Fibroblast of mammary gland (primary cell): ENCODE measurements at regions not wholly inside any gene's neighbourhood (a gene's known extent, or its start where the extent isn't known, plus 50 kb on each side); places are given as distances from the start of the nearest gene placed in this dataset.

Experiments
- DNase-seq: peaks from one replicate; pipeline ENCODE4 v3.0.0-alpha.2; 2010; ENCODE audit warnings: low read depth
- H3K4me3 ChIP-seq: 2 replicates; pipeline ENCODE4 v1.5.1; 2011; ENCODE audit warnings: low read depth, mild to moderate bottlenecking, low read length, moderate library complexity; ENCODE audit not compliant: control insufficient read depth
- TF ChIP-seq, protein P1 (sequence below): conservative IDR thresholded peaks from 2 replicates; pipeline ENCODE4 v1.5.1; 2011; ENCODE audit warnings: low read depth, low read length, inconsistent platforms; ENCODE audit not compliant: control insufficient read depth, insufficient read depth

DNA sequence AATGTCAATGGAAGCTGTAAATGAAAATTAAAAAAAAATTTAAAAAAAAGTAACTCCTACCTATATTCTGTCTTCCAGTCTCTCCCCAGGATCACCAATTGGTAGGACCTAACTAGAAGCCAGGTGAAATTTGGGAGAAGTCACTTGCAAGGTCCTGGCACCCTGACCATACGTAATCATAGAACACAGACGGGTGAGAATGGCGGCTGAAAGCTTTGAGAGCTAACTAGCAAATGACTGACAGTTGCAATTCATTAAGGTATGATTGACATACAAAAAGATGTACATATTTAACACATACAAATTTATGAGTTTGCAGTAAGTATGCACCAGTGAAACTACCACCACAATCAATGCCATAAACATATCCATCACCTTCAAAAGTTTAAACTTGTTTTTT lies 372.7 kb upstream of the PSMD7 start:
- H3K4me3 ChIP-seq, result no peak overlapping the region
- TF ChIP-seq, protein P1, sequence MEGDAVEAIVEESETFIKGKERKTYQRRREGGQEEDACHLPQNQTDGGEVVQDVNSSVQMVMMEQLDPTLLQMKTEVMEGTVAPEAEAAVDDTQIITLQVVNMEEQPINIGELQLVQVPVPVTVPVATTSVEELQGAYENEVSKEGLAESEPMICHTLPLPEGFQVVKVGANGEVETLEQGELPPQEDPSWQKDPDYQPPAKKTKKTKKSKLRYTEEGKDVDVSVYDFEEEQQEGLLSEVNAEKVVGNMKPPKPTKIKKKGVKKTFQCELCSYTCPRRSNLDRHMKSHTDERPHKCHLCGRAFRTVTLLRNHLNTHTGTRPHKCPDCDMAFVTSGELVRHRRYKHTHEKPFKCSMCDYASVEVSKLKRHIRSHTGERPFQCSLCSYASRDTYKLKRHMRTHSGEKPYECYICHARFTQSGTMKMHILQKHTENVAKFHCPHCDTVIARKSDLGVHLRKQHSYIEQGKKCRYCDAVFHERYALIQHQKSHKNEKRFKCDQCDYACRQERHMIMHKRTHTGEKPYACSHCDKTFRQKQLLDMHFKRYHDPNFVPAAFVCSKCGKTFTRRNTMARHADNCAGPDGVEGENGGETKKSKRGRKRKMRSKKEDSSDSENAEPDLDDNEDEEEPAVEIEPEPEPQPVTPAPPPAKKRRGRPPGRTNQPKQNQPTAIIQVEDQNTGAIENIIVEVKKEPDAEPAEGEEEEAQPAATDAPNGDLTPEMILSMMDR, result no peak
- no peak for DNase-seq

DNA sequence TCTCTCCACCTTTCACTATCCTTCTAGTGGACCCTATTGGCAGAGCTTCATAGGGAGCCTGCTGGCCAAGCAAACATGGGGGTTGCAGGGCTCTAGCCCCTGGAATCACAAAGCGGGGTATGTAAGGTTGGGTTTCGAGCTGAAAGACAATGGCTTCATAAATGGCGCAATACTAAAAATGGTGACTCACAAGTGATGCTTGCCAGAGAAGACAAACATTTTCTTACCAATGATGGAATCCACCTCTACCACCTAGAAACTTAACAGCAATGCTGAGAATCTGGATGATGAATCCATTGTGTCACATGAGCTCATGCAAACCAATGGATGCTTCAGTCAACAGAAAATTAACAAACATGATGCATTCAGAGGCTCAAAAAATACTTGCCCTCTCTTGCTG lies 375.3 kb upstream of the PSMD7 start:
- TF ChIP-seq, protein P1, result no peak
- DNase-seq, result no peak
- no peak overlapping the region for H3K4me3 ChIP-seq

DNA sequence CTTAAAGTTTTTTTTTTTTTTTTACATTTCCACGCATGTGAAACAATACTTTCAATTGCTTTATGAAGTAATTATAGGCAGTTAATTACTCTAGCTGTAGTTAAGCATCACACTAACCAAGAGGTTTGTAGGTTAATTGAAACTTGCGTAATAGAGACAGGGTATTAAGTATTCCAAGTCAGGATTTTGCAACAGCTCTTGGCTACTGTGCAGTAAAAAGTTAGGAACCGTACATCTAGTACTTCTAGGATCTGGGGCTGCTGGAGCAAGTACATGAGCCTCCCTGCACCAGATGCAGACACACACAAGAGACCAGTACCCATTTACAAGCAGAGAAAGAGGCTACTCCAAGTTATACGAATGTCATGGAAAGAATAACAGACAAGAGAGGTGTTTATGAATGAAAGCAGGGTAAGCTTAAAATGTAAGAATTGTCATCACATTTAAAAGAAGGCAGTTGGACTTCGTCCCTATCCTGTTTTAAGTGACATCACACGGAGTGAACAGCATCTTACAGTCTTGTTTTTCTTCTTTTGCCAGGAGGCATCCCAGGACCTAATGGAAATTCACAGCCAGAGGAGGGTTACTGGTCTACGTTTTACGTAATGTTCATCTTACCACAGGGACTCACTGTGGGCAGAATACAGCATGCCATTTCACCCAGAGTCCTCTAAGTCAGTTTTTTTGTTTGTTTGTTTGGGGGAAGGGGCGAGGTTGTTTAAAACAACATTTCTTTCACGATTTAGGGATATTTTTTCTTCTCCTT lies 379.6 kb upstream of the PSMD7 start:
- TF ChIP-seq, protein P1, result no peak
- peak; percentile 1 for DNase-seq
- H3K4me3 ChIP-seq, result no peak overlapping the region

DNA sequence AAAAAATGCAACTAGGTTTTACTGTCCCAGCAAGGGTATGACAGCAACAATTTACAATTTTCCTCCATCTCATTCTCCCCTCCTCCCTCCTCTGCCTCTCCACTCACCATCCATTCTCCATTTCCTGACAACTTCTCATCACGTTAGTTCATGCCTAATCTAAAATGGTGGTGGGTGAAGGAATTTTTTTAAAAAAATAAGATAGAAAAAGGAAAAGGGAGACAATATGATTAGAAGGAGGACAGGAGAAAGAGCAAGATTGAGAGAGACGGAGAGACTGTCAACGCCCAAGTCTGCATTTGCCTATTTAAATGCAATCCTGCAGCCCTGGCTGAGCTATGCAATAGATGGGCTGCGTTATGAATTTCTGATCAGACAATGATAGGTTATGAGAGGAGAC lies 380.7 kb upstream of the PSMD7 start:
- TF ChIP-seq, protein P1, result no peak
- no peak overlapping the region for H3K4me3 ChIP-seq
- DNase-seq, result no peak

DNA sequence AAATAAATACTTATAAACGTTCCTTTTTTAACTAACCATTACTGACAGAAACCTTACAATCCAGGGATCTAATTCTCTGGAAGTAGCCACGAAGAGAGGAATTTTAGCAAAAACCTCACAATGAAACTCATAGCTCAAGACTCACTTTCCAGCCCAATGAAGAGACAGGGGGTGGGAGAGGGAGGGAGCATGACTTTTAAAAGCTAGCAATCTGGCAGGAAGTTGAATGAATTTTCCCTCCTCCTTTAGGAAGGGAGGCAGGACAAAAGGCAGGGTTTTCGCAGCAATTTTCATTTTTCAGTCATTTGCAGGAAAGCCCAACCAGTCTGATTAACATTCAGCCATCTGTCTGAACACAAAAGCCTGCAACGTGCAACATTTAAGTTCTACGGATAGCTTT lies 381.5 kb upstream of the PSMD7 start:
- TF ChIP-seq, protein P1, result no peak
- DNase-seq, result no peak

DNA sequence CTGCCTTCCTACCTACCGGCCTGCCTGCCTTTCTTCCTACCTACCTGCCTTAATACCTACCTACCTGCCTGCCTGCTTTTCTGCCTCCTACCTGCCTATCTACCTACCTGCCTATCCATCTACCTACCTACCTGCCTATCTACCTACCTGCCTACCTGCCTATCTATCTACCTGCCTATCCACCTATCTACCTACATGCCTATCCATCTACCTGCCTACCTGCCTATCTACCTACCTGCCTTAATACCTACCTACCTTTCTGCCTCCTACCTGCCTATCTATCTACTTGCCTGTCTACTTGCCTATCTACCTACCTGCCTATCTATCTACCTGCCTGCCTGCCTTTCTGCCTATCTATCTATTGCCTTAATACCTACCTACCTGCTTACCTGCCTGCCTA lies 383.8 kb upstream of the PSMD7 start:
- no peak for DNase-seq
- H3K4me3 ChIP-seq, result no peak overlapping the region
- TF ChIP-seq, protein P1, result no peak

More for the DNA sequence above, 381.5 kb upstream of the PSMD7 start:
- H3K4me3 ChIP-seq, result no peak overlapping the region

DNA sequence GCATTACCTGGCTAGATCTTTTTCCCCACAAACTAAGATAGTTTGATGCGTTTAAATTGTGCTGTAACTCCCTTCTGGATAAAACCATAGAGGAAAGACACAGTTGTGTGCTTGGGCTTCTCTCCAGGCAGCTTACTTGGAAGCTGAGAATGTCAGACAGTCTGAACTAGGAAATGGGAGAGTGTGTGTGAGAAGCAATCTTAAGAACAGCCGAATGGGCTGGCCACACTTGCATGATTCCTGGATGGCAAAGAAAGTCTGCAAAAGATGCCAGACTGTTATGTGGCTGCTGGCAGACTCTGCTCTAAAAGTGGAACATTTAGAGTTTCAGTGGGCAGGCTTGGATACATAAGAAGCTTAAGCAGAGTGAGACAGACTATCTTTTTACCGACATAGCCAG lies 384.3 kb upstream of the PSMD7 start:
- H3K4me3 ChIP-seq, result no peak overlapping the region
- DNase-seq, result no peak
- TF ChIP-seq, protein P1, result no peak
